Activated CD4-positive, alpha-beta T cell treated with anti-CD3 and anti-CD28 coated beads, Interleukin-2, amount 10 ng/mL, durations not matched to agents 7 days and 5 days (primary cell): ENCODE measurements at regions not wholly inside any gene's neighbourhood (a gene's known extent, or its start where the extent isn't known, plus 50 kb on each side); places are given as distances from the start of the nearest gene placed in this dataset.

Experiments
- CTCF ChIA-PET: fragments of 350-600 bp; sonication (Branson Sonifier 250); formaldehyde crosslinking; loops from one replicate; lab custom pipeline; 2021; ENCODE audit warnings: antibody characterized with exemption; lab: Charles Lee
- POLR2A ChIA-PET: fragments of 350-600 bp; sonication (Branson Sonifier 250); formaldehyde crosslinking; loops from one replicate; lab custom pipeline; 2021; ENCODE audit warnings: antibody characterized with exemption; lab: Charles Lee
- DNase-seq: peaks from one replicate; pipeline ENCODE4 v3.0.0-alpha.2; 2020
- H3K27ac Mint-ChIP-seq: one replicate; pipeline ENCODE4 v1.8.0; 2021; ENCODE audit warnings: mild to moderate bottlenecking, moderate library complexity, mixed read lengths
- H3K27me3 Mint-ChIP-seq: one replicate; pipeline ENCODE4 v1.8.0; 2021; ENCODE audit warnings: mixed read lengths
- H3K36me3 Mint-ChIP-seq: one replicate; pipeline ENCODE4 v1.8.0; 2021; ENCODE audit warnings: low read depth, mixed read lengths
- H3K4me1 Mint-ChIP-seq: one replicate; pipeline ENCODE4 v1.8.0; 2021; ENCODE audit warnings: mixed read lengths
- H3K4me3 Mint-ChIP-seq: one replicate; pipeline ENCODE4 v1.8.0; 2021; ENCODE audit warnings: mild to moderate bottlenecking, moderate library complexity, mixed read lengths
- H3K9me3 Mint-ChIP-seq: one replicate; pipeline ENCODE4 v1.8.0; 2021; ENCODE audit warnings: mixed read lengths

- H3K9me3 Mint-ChIP-seq = no peaks in the 10 kb centered on the region
- H3K4me3 Mint-ChIP-seq = no peak overlapping the region
- no peak overlapping the region for H3K27ac Mint-ChIP-seq
- H3K27me3 Mint-ChIP-seq = no peaks in the 10 kb centered on the region
- POLR2A ChIA-PET = no interaction called here
- no peaks in the 10 kb centered on the region for H3K36me3 Mint-ChIP-seq
- H3K4me1 Mint-ChIP-seq = no peaks in the 10 kb centered on the region
- CTCF ChIA-PET = no interaction called here
- DNase-seq = no peak
These were observed 573.1 kb upstream of the TSPY4 start for GRCh38 chrY:8764184-8764583.

GRCh38 chrY:8781184-8781890 lies 555.9 kb upstream of the TSPY4 start:
- POLR2A ChIA-PET = no interaction called here
- Mint-ChIP-seq H3K9me3 (no peaks in the 10 kb centered on the region), H3K36me3 (no peaks in the 10 kb centered on the region), H3K27ac (no peak overlapping the region), H3K4me1 (no peaks in the 10 kb centered on the region), H3K4me3 (no peak overlapping the region), H3K27me3 (no peaks in the 10 kb centered on the region)
- DNase-seq = no peak
- CTCF ChIA-PET = no interaction called here

- no peak overlapping the region for H3K27ac Mint-ChIP-seq
- POLR2A ChIA-PET = no interaction called here
- no peaks in the 10 kb centered on the region for H3K9me3 Mint-ChIP-seq
- no peak overlapping the region for H3K4me3 Mint-ChIP-seq
- no peaks in the 10 kb centered on the region for H3K4me1 Mint-ChIP-seq
- no peak for DNase-seq
- CTCF ChIA-PET = no interaction called here
- no peaks in the 10 kb centered on the region for H3K27me3 Mint-ChIP-seq
- no peaks in the 10 kb centered on the region for H3K36me3 Mint-ChIP-seq
These were observed 542.7 kb upstream of the TSPY4 start for GRCh38 chrY:8794561-8794960.

GRCh38 chrY:8804317-8804716 lies 532.9 kb upstream of the TSPY4 start:
- Mint-ChIP-seq H3K4me1 (no peaks in the 10 kb centered on the region), H3K36me3 (no peaks in the 10 kb centered on the region)

GRCh38 chrY:8807648-8808408 lies 529.4 kb upstream of the TSPY4 start:
- Mint-ChIP-seq H3K27me3 (no peaks in the 10 kb centered on the region), H3K36me3 (no peaks in the 10 kb centered on the region), H3K27ac (no peak overlapping the region), H3K9me3 (no peaks in the 10 kb centered on the region), H3K4me1 (no peaks in the 10 kb centered on the region), H3K4me3 (no peak overlapping the region)
- no peak for DNase-seq
- ChIA-PET CTCF (no interaction called here), POLR2A (no interaction called here)

More at GRCh38 chrY:8804317-8804716, 532.9 kb upstream of the TSPY4 start:
- ChIA-PET CTCF (no interaction called here), POLR2A (no interaction called here)
- H3K4me3 Mint-ChIP-seq = no peak overlapping the region
- no peak for DNase-seq
- H3K27ac Mint-ChIP-seq = no peak overlapping the region
- H3K27me3 Mint-ChIP-seq = no peaks in the 10 kb centered on the region
- H3K9me3 Mint-ChIP-seq = no peaks in the 10 kb centered on the region

- no peaks in the 10 kb centered on the region for H3K4me1 Mint-ChIP-seq
- no peak overlapping the region for H3K4me3 Mint-ChIP-seq
- no peaks in the 10 kb centered on the region for H3K9me3 Mint-ChIP-seq
- no peaks in the 10 kb centered on the region for H3K36me3 Mint-ChIP-seq
- ChIA-PET CTCF (no interaction called here), POLR2A (no interaction called here)
- no peak overlapping the region for H3K27ac Mint-ChIP-seq
- no peaks in the 10 kb centered on the region for H3K27me3 Mint-ChIP-seq
- DNase-seq = no peak
These were observed 528.7 kb upstream of the TSPY4 start for GRCh38 chrY:8808611-8809010.

GRCh38 chrY:8809076-8809475 lies 528.2 kb upstream of the TSPY4 start:
- Mint-ChIP-seq H3K4me1 (no peaks in the 10 kb centered on the region), H3K27me3 (no peaks in the 10 kb centered on the region), H3K4me3 (no peak overlapping the region), H3K27ac (no peak overlapping the region), H3K36me3 (no peaks in the 10 kb centered on the region), H3K9me3 (no peaks in the 10 kb centered on the region)
- no peak for DNase-seq
- POLR2A ChIA-PET = no interaction called here
- CTCF ChIA-PET = no interaction called here

GRCh38 chrY:8814143-8814542 lies 523.1 kb upstream of the TSPY4 start:
- H3K9me3 Mint-ChIP-seq = no peaks in the 10 kb centered on the region
- CTCF ChIA-PET = no interaction called here
- POLR2A ChIA-PET = no interaction called here
- no peaks in the 10 kb centered on the region for H3K4me1 Mint-ChIP-seq
- no peak overlapping the region for H3K27ac Mint-ChIP-seq
- DNase-seq = no peak
- no peaks in the 10 kb centered on the region for H3K27me3 Mint-ChIP-seq
- H3K36me3 Mint-ChIP-seq = no peaks in the 10 kb centered on the region
- no peak overlapping the region for H3K4me3 Mint-ChIP-seq

GRCh38 chrY:8815616-8816015 lies 521.6 kb upstream of the TSPY4 start:
- Mint-ChIP-seq H3K36me3 (no peaks in the 10 kb centered on the region), H3K4me3 (no peak overlapping the region), H3K27ac (no peak overlapping the region), H3K27me3 (no peaks in the 10 kb centered on the region), H3K4me1 (no peaks in the 10 kb centered on the region), H3K9me3 (no peaks in the 10 kb centered on the region)
- DNase-seq = no peak
- POLR2A ChIA-PET = no interaction called here
- CTCF ChIA-PET = no interaction called here

- CTCF ChIA-PET = no interaction called here
- Mint-ChIP-seq H3K27ac (no peak overlapping the region), H3K36me3 (no peaks in the 10 kb centered on the region), H3K9me3 (no peaks in the 10 kb centered on the region), H3K27me3 (no peaks in the 10 kb centered on the region), H3K4me1 (no peaks in the 10 kb centered on the region), H3K4me3 (no peak overlapping the region)
- no peak for DNase-seq
- POLR2A ChIA-PET = no interaction called here
These were observed 517.2 kb upstream of the TSPY4 start for GRCh38 chrY:8820032-8820431.

- Mint-ChIP-seq H3K36me3 (no peaks in the 10 kb centered on the region), H3K4me3 (no peak overlapping the region), H3K27me3 (no peaks in the 10 kb centered on the region), H3K27ac (no peak overlapping the region), H3K4me1 (no peaks in the 10 kb centered on the region), H3K9me3 (no peaks in the 10 kb centered on the region)
- ChIA-PET CTCF (no interaction called here), POLR2A (no interaction called here)
- no peak for DNase-seq
These were observed 516.2 kb upstream of the TSPY4 start for GRCh38 chrY:8821106-8821505.

GRCh38 chrY:8852278-8852677 lies 485.0 kb upstream of the TSPY4 start:
- no peaks in the 10 kb centered on the region for H3K4me1 Mint-ChIP-seq
- H3K27ac Mint-ChIP-seq = no peak overlapping the region
- no peaks in the 10 kb centered on the region for H3K36me3 Mint-ChIP-seq
- ChIA-PET POLR2A (no interaction called here), CTCF (no interaction called here)
- H3K9me3 Mint-ChIP-seq = no peaks in the 10 kb centered on the region
- no peaks in the 10 kb centered on the region for H3K27me3 Mint-ChIP-seq
- no peak for DNase-seq
- no peak overlapping the region for H3K4me3 Mint-ChIP-seq

GRCh38 chrY:8888371-8888770 lies 448.9 kb upstream of the TSPY4 start:
- Mint-ChIP-seq H3K36me3 (no peaks in the 10 kb centered on the region), H3K4me3 (no peak overlapping the region), H3K9me3 (no peaks in the 10 kb centered on the region), H3K27me3 (no peaks in the 10 kb centered on the region), H3K27ac (no peak overlapping the region), H3K4me1 (no peaks in the 10 kb centered on the region)
- POLR2A ChIA-PET = no interaction called here
- no peak for DNase-seq
- CTCF ChIA-PET = no interaction called here

GRCh38 chrY:8897876-8898275 lies 439.4 kb upstream of the TSPY4 start:
- H3K4me3 Mint-ChIP-seq = no peak overlapping the region
- POLR2A ChIA-PET = no interaction called here
- H3K36me3 Mint-ChIP-seq = no peaks in the 10 kb centered on the region
- CTCF ChIA-PET = no interaction called here
- H3K4me1 Mint-ChIP-seq = no peaks in the 10 kb centered on the region
- DNase-seq = no peak
- H3K27ac Mint-ChIP-seq = no peak overlapping the region
- no peaks in the 10 kb centered on the region for H3K9me3 Mint-ChIP-seq
- no peaks in the 10 kb centered on the region for H3K27me3 Mint-ChIP-seq
